ENCODE measurements at regions not wholly inside any gene's neighbourhood (a gene's known extent, or its start where the extent isn't known, plus 50 kb on each side); places are given as distances from the start of the nearest gene placed in this dataset.
"Not testable (repeated sequence)": the region's sequence is repeated elsewhere in the genome, so short reads cannot be mapped to it uniquely, and the experiment has no call there.

DNA sequence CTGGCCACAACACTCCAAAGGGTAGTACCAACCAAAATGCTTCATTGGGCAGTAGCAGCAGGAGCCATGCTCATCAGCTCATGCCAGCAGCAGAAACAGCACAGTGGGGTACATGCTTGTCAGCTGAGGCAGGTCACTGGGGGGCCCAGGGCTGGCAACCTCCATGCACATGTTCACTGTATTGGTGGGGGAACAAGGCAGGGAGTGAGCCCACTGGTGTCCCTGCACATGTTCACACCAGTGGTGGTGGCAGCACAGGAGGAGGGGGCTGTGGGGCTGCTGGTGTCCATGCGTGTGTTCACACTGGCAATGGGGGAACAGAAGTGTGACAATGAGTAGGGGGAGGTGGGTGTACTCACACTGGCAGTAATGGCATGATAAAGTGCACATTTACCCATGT, 254.3 kb upstream of the KIF2A start:
- no peak for DNase-seq

GRCh38 chr5:62059960-62060359, 246.0 kb upstream of the KIF2A start:
- no peak for DNase-seq

DNA sequence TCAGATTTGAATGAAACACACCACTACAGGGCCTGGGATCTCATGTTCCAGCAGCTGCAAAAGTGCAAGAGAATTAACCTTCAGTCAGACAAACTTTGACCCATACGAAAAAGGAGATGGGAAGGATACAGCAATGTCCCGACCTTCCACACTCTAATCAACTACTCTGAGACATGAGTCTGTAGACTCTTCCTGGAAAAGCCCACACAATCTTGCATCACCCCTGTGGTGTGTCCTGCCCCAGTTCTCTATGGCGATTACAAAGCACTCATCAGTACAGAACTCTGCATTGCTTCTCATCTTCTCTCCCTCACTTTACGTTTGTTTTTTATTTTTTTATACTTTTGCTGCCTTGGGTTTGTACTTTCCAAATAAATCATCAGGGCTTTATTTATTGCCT, 241.0 kb upstream of the KIF2A start:
- DNase-seq, result no peak

GRCh38 chr5:62066761-62067277, 239.2 kb upstream of the KIF2A start:
- no peak for DNase-seq

DNA sequence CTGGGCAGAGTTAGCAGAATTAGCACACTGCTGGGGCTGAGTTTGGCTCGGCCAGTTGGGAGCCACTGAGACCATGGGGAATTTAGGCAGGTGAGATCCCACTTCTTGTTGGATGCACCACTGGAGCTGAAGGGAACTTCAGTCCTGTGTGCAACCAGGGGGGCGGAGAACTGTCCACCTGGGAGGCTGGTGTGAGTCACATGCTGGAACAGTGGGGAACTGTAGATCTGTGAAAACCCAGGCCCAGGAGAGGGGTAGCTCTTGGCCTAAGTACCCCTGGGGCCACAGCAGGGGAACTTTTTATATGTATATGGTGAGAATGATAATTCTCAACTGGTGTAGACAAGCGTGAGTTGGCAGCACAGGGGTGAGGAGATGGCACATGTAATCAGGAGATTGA, 237.5 kb upstream of the KIF2A start:
- no peak for DNase-seq

GRCh38 chr5:62077387-62077786, 228.6 kb upstream of the KIF2A start:
- DNase-seq, result no peak

DNA sequence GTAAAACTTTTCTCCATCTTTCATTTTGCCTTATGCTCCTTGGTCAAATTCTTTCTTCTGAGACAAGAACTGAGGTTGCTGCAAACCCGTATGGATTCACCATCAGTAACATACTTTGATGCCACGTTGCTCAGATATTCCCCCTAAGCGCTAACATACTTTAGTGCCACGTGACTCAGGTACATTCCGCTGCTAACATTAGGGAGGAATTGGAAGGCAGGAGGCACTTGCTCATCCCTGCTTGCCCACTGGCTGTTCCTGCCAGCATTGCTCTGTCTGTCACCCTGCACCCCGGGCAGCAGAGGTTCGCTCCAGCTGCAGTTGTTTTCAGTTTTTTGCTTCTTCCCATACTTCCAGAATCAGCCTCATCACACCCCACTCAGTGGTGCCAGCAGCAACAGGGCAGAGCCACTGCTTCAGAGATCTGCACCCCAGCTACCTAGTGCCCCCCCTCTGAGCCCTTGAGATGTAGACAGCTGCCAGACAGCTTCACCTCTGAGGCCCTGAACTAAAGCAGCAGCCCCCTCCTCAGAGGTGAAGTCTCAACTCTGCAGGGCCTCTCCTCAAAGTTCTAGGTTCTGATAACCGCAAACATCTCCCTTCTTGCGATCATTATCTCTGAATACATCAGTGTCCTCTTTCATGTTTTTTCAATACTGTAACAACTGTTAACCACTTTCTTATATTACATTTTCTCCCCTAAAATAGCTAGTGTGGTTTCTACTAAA, 228.0 kb upstream of the KIF2A start:
- no peak for DNase-seq

DNA sequence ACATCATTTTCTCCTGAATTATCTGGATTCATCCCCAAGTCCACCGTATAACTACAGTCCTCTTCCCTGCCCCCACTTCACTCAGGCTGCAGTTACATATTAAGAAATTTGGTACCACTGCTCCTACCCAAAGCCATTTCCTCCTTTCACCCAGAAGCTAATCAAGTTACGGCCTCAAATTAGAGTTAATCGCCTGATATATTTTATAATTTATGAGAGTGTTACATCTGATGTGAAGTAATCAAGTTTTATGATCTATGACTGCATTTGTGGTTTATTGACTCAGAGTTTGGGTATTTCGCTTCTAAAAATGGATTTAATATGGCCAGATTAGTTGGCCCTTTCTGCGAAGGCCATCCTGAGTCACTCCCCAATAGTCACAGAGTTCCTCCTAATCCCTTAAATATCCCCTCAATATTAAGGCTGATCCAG, 223.6 kb upstream of the KIF2A start:
- DNase-seq, result no peak

- DNase-seq, result no peak
These were observed 222.8 kb upstream of the KIF2A start for GRCh38 chr5:62083247-62083646.

GRCh38 chr5:62083661-62084060, 222.3 kb upstream of the KIF2A start:
- DNase-seq, result no peak

DNA sequence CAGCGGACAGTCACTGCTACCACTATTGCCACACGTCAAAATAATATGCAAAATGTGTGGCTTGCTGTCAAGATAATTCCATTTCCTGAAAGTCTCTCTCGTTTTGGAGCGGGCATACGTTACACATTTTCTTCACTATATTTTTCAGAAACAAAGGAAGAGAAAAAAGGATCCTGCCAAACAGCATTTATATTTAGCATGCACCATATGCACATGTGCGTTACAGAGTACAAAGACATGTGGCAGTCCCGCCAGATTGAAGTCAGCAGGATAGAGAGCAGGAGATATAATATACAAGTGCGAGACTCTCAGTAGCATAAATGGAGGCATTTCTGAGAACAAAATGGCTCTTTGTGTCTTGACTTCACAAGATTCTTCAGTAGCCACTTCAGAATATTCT, 221.6 kb upstream of the KIF2A start:
- no peak for DNase-seq

GRCh38 chr5:62090953-62091352, 215.1 kb upstream of the KIF2A start:
- no peak for DNase-seq

GRCh38 chr5:62093411-62093810, 212.6 kb upstream of the KIF2A start:
- DNase-seq, result no peak

DNA sequence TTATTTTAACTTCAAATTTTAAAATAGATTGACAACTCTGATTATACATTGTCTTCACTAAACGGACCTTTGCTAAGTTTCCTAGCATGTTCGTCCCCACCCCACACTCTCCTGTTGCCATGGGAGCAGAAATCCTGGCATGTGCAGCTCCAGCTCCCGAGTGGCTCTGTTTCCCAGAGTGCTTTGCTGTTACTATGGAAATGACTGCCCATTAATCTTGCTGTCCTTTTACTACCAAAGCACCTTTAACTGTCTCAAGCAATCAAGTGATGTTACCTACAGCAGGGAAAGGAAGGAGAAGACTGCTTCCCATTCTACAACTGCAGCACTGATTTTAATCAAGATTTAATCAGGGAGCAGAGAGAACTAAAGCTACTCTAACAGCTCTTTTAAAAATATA, 212.0 kb upstream of the KIF2A start:
- no peak for DNase-seq

DNA sequence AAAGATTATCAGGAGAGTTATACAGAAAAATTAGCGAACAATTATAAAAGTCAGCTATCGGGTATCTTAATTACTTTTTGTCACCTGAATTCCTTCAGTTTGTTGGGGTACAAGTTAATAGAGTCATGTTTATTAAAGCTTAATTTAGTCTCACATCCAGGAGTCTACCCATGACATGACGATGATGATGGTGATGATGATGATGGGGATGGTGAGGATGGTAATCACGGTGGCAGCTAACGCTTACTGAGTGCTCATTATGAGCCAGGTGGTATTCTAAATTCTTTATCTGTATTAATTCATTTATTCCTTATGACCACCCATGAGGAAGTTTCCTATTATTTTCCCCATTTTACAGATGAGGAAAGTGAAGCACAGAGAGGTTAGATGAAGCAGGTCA, 208.6 kb upstream of the KIF2A start:
- DNase-seq, result no peak

GRCh38 chr5:62100201-62100600, 205.8 kb upstream of the KIF2A start:
- DNase-seq, result no peak

GRCh38 chr5:62103863-62104262, 202.1 kb upstream of the KIF2A start:
- not testable (repeated sequence) for DNase-seq

GRCh38 chr5:62111428-62111827, 194.6 kb upstream of the KIF2A start:
- no peak for DNase-seq

- no peak for DNase-seq
These were observed 193.2 kb upstream of the KIF2A start for GRCh38 chr5:62112689-62113228.

GRCh38 chr5:62115014-62115413, 191.0 kb upstream of the KIF2A start:
- no peak for DNase-seq

GRCh38 chr5:62124266-62124665, 181.7 kb upstream of the KIF2A start:
- no peak for DNase-seq

DNA sequence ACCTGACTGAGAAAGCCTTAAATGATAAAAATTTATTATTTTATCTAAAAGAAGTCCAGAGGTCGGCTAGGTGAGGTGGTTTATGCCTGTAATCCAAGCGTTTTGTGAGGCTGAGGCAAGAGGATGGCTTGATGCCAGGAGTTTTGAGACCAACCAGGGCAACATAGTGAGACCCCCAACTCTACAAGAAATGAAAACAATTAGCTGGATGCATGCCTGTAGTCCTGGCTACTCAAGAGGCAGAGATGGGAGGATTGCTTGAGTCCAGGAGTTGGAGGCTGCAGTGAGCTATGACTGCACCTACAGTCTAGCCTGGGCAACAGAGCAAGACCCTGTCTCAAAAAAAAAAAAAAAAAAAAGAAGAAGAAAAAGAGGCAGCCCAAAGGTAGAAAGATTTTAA, 179.9 kb upstream of the KIF2A start:
- DNase-seq, result no peak

DNA sequence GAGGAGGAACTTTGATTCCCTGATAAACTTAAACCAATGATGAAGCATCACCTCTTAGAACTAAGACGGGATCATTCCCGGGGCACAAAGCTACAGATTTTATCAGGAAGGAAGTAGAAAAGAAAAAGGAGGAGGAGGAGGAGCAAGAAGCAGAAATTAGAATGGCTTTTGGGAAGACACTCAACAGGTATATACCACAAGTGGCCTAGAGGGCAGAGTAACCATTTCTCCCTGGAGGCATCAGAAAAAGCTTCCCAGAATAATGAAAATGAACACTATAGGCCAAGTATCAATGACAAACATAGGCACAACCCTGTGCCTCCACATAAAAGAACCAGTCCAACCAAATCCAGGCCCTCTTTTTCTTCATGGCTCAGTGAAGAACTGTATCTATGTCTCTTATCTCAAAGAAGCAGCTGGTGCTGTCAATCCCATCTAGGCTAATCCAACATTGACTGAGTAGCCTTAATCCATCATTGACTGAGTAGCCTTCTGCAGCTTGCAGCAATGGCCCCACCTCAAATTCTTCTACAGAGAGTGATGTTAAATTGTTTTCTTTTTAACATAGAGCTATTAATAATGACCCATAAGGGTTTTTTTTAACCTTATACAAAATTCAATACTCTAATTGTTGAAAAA, 178.8 kb upstream of the KIF2A start:
- DNase-seq, result no peak

GRCh38 chr5:62130107-62130506, 175.9 kb upstream of the KIF2A start:
- no peak for DNase-seq
